Cardiac muscle cell (in vitro differentiated cells and primary cell): ENCODE measurements at regions not wholly inside any gene's neighbourhood (a gene's known extent, or its start where the extent isn't known, plus 50 kb on each side); places are given as distances from the start of the nearest gene placed in this dataset.
A peak's percentile ranks its signal among the peaks of the same experiment; 100 is the strongest.

Experiments
- DNase-seq, 2 donors: peaks; one replicate each; pipeline versions ENCODE4 v3.0.0 to v3.0.0-alpha.2; 2010 to 2017; ENCODE audit warnings: low read depth in 1 of 2, low spot score in 1 of 2
- H3K27ac ChIP-seq: fragments of 200-600 bp; sonication (generic); 2 replicates; pipeline ENCODE4 v1.5.1; 2016
- H3K27me3 ChIP-seq: fragments of 200-600 bp; sonication (generic); 2 replicates; pipeline ENCODE4 v1.6.0; 2016; ENCODE audit warnings: control low read depth
- H3K36me3 ChIP-seq: fragments of 200-600 bp; sonication (generic); 2 replicates; pipeline ENCODE4 v1.5.1; 2016; ENCODE audit warnings: control low read depth
- H3K4me1 ChIP-seq: fragments of 200-600 bp; sonication (generic); 2 replicates; pipeline ENCODE4 v1.8.1; 2017; ENCODE audit warnings: low read depth, mild to moderate bottlenecking, mixed run types
- H3K4me3 ChIP-seq: fragments of 200-600 bp; sonication (generic); 2 replicates; pipeline ENCODE4 v1.5.1; 2016; ENCODE audit warnings: mild to moderate bottlenecking
- H3K9me3 ChIP-seq: fragments of 200-600 bp; sonication (generic); 2 replicates; pipeline ENCODE4 v1.5.1; 2017; ENCODE audit warnings: low read depth, mild to moderate bottlenecking, control low read depth
- TF ChIP-seq, protein P1 (sequence below): IDR thresholded peaks from 2 replicates; pipeline ENCODE4 v1.5.1; 2012; ENCODE audit warnings: low read depth, mild to moderate bottlenecking, low read length

DNA sequence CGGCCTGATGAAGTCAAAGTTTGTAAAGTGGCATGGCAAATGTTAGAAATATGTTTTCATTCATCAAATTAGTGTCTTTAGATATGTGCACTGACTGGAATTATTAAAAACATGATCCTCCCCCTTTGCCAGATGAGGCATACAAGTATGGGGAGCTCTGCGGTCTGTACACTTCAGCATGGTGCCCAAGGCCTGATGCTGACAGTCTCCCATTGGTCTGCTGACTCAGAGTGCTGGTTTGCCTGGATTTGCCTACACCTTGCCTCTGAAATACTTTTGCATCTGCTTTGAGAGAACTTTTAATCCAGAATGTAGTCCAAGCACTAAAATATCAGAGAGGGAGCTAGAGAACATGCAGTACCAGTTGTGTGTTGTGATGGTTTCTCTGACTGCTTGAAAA, 354.3 kb upstream of the ACTBL2 start:
- no peak overlapping the region for H3K27ac ChIP-seq
- TF ChIP-seq, protein P1, sequence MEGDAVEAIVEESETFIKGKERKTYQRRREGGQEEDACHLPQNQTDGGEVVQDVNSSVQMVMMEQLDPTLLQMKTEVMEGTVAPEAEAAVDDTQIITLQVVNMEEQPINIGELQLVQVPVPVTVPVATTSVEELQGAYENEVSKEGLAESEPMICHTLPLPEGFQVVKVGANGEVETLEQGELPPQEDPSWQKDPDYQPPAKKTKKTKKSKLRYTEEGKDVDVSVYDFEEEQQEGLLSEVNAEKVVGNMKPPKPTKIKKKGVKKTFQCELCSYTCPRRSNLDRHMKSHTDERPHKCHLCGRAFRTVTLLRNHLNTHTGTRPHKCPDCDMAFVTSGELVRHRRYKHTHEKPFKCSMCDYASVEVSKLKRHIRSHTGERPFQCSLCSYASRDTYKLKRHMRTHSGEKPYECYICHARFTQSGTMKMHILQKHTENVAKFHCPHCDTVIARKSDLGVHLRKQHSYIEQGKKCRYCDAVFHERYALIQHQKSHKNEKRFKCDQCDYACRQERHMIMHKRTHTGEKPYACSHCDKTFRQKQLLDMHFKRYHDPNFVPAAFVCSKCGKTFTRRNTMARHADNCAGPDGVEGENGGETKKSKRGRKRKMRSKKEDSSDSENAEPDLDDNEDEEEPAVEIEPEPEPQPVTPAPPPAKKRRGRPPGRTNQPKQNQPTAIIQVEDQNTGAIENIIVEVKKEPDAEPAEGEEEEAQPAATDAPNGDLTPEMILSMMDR = no peak
- no peaks in the 10 kb centered on the region for H3K9me3 ChIP-seq
- H3K36me3 ChIP-seq = no peaks in the 10 kb centered on the region
- no peak overlapping the region for H3K4me3 ChIP-seq
- H3K27me3 ChIP-seq = no peaks in the 10 kb centered on the region
- no peaks in the 10 kb centered on the region for H3K4me1 ChIP-seq
- DNase-seq = no peak

DNA sequence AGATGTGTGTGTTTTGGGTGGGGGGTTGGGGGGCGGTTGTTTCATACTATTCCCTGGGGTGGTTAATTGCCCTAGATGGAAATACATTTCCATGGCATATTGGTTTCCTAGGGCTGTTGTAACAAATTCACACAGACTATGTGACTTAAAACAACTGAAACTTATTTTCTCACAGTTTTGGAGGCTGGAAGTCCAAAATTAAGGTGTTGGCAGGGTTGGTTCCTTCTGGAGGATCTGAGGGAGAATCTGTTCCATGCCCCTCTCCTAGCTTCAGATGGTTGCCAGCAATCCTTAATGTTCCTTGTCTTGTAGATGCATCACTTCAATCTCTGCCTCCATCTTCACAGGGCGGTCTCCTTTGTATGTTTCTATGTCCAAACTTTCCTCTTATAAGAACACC, 353.7 kb upstream of the ACTBL2 start:
- no peaks in the 10 kb centered on the region for H3K27me3 ChIP-seq

DNA sequence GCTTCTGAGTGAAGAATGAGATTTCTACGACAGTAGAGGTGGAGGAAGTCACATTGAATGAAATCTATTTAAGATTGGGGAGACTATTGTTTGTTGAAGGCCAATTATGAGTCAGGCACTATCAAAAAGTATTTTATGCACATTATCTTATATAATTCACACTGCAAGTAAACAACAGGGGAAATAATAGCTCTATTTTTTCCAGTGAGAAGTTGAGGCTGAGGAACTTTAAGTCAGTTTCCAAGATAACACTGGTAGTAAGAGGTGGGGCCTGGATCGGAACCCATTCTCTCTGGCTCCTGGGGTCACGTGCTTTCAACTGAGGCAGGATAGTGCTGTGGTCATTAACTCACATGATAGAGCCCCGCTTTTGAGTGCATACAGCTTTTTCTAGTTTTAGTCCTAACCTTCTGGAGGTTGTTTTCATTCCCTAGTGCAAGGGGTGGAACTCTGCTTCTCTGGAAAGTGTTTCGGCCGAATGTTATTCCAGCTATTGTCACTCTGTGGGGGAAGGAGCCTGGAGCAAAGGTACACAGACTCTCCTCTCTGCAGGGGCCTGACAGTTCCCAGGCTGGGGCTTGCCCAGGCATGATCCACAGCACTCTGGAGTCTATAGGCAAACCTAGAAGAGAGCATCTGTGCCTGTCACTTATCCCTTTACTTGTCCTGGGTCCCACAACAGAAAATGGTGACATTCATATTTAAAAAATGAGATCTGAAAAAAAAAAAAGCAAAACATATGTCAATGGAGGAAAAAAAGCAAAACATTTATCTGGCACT, 352.4 kb upstream of the ACTBL2 start:
- no peak overlapping the region for H3K4me3 ChIP-seq
- peak; percentile 32 to 43 for DNase-seq

More for the DNA sequence above, 353.7 kb upstream of the ACTBL2 start:
- Histone ChIP-seq H3K9me3 (no peaks in the 10 kb centered on the region), H3K36me3 (no peaks in the 10 kb centered on the region), H3K27ac (no peak overlapping the region), H3K4me1 (no peaks in the 10 kb centered on the region), H3K4me3 (no peak overlapping the region)
- TF ChIP-seq, protein P1 = no peak
- DNase-seq = no peak

DNA sequence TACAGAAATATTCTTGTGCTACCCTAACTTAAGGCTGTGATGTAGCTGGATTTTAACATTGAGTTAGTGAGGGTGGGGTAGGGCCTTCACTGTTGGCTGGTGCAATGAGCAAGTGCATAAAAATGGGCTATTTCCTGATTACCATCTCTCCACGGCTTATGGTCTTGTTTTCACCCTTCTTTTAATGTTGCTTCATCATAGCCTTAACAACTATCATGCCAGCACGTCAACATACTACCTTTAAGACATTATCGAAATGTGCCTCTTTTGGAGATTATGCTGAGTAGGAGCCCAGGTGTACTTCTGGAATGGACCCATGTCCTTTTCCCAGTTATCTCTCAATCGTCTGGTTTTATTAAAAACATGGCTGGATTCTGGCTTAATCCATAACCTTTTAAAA, 350.9 kb upstream of the ACTBL2 start:
- TF ChIP-seq, protein P1 = no peak
- H3K9me3 ChIP-seq = no peaks in the 10 kb centered on the region
- no peaks in the 10 kb centered on the region for H3K27me3 ChIP-seq
- DNase-seq = no peak
- H3K4me1 ChIP-seq = no peaks in the 10 kb centered on the region
- no peak overlapping the region for H3K27ac ChIP-seq
- H3K4me3 ChIP-seq = no peak overlapping the region
- H3K36me3 ChIP-seq = no peaks in the 10 kb centered on the region

More for the DNA sequence above, 352.4 kb upstream of the ACTBL2 start:
- peak overlapping the region; percentile 66 for H3K27ac ChIP-seq
- no peaks in the 10 kb centered on the region for H3K27me3 ChIP-seq
- TF ChIP-seq, protein P1 = no peak
- H3K36me3 ChIP-seq = no peaks in the 10 kb centered on the region
- H3K9me3 ChIP-seq = no peaks in the 10 kb centered on the region
- no peaks in the 10 kb centered on the region for H3K4me1 ChIP-seq

DNA sequence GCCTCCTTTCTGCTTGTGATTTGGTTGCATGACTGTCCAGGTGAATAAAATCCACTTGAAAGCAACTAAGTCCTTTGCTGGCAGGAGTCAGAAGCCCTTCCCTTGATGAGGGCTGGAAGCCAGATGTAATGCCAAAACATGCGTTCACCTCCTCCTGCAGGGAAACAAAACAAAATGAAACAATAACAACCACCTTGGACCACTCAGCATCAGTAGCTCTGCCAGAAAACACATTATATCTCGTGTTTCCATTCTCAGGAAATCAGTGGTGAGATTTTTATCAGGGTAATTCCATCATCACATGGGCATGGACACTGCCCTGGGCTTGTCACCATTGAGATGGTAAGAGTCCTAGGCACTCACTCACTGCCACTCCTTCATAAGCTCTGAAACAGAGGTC, 350.3 kb upstream of the ACTBL2 start:
- Histone ChIP-seq H3K27ac (no peak overlapping the region), H3K4me1 (no peaks in the 10 kb centered on the region), H3K36me3 (no peaks in the 10 kb centered on the region), H3K27me3 (no peaks in the 10 kb centered on the region), H3K4me3 (no peak overlapping the region), H3K9me3 (no peaks in the 10 kb centered on the region)
- DNase-seq = no peak
- TF ChIP-seq, protein P1 = no peak
